ENCODE measurements at regions not wholly inside any gene's neighbourhood (a gene's known extent, or its start where the extent isn't known, plus 50 kb on each side); places are given as distances from the start of the nearest gene placed in this dataset.

DNA sequence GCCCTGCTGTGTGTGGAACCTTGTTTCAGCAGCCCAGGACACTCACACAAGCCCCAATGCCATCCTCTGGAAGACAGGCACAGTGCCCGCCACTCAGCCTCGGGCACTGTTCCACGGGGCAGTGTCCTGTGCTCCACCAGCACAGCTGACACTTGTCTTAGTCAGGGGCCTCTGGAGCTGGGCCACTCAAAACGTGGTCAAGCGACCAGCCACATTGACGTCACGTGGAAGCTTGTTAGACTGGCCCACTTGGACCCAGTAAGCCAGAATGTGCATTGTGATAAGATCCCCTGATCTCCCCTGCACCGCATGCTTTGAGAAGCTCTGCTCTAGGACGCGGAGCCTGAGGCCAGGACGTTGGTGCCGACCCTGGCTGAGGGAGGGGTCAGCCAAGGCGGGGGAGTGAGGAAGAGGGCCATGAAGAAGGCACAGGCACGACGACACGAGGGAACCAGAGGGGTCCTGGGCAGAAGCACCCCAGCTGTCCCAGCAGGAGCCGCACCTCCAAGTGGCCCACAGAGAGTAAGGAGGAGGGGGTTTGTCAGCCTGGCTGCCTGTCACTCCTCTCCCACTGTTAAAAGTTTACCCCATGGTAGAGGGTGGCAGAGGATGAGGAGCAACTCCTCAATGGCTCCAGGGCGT, 64.6 kb downstream of the LINC01488 start:
- H3K9me3 ChIP-seq (ENCODE audit: control insufficient read depth, low read length) = peaks cover 11% of the 10 kb centered on the region
- peaks cover 2% of the 10 kb centered on the region for H3K4me1 ChIP-seq (ENCODE audit: control insufficient read depth, insufficient read depth, low read length, poor library complexity, severe bottlenecking)
- no peaks in the 10 kb centered on the region for H3K36me3 ChIP-seq (ENCODE audit: control insufficient read depth, insufficient read depth, low read length)
- WGBS, 2 experiments (ENCODE audit: insufficient coverage in 2 of 2) = 89 to 94% methylated on average over 13 to 17 of the region's 18 CpGs
- no peak overlapping the region for H3K27ac ChIP-seq (ENCODE audit: low read depth, low read length, severe bottlenecking)
- no peak overlapping the region for H3K4me3 ChIP-seq (ENCODE audit: extremely low read depth, insufficient read depth, low read length, poor library complexity, severe bottlenecking)

- 96 to 99% methylated on average over 9 to 11 of the region's 16 CpGs for WGBS, 2 experiments (ENCODE audit: insufficient coverage in 2 of 2)
- Histone ChIP-seq H3K4me3 (ENCODE audit: extremely low read depth, insufficient read depth, low read length, poor library complexity, severe bottlenecking) (no peak overlapping the region), H3K36me3 (ENCODE audit: control insufficient read depth, insufficient read depth, low read length) (no peaks in the 10 kb centered on the region), H3K27ac (ENCODE audit: low read depth, low read length, severe bottlenecking) (no peak overlapping the region), H3K4me1 (ENCODE audit: control insufficient read depth, insufficient read depth, low read length, poor library complexity, severe bottlenecking) (no peaks in the 10 kb centered on the region), H3K9me3 (ENCODE audit: control insufficient read depth, low read length) (peaks cover 18% of the 10 kb centered on the region)
Observed at GRCh38 chr11:69546735-69547370, 65.4 kb downstream of the LINC01488 start.

DNA sequence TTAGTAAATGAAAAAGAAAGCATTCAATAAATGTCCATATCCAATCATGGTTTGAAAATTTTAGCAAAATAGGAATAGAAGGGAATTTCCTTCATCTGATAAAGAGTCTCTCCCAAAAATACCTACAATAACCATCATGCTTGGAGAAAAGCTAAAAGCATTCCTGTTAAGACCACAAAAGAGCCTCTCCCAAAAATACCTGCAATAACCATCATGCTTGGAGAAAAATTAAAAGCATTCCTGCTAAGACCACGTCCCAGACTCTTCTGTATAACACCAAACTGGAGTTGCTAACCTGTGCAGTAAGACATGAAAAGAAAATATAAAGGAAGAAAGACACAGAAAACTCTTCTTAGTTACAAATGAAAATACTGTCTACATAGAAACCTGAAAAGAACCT, 69.4 kb downstream of the LINC01488 start:
- H3K36me3 ChIP-seq (ENCODE audit: control insufficient read depth, insufficient read depth, low read length) = no peaks in the 10 kb centered on the region
- peaks cover 18% of the 10 kb centered on the region for H3K9me3 ChIP-seq (ENCODE audit: control insufficient read depth, low read length)
- H3K27ac ChIP-seq (ENCODE audit: low read depth, low read length, severe bottlenecking) = no peak overlapping the region
- no CpG with 5 or more reads among the region's 1 CpG for WGBS, 2 experiments (ENCODE audit: insufficient coverage in 2 of 2)
- H3K4me1 ChIP-seq (ENCODE audit: control insufficient read depth, insufficient read depth, low read length, poor library complexity, severe bottlenecking) = peaks cover 6% of the 10 kb centered on the region
- no peak overlapping the region for H3K4me3 ChIP-seq (ENCODE audit: extremely low read depth, insufficient read depth, low read length, poor library complexity, severe bottlenecking)

- H3K36me3 ChIP-seq (ENCODE audit: control insufficient read depth, insufficient read depth, low read length) = no peaks in the 10 kb centered on the region
- 95 to 100% methylated on average over 2 to 3 of the region's 5 CpGs for WGBS, 2 experiments (ENCODE audit: insufficient coverage in 2 of 2)
- no peak overlapping the region for H3K27ac ChIP-seq (ENCODE audit: low read depth, low read length, severe bottlenecking)
- no peak overlapping the region for H3K4me3 ChIP-seq (ENCODE audit: extremely low read depth, insufficient read depth, low read length, poor library complexity, severe bottlenecking)
- peaks cover 18% of the 10 kb centered on the region for H3K9me3 ChIP-seq (ENCODE audit: control insufficient read depth, low read length)
- H3K4me1 ChIP-seq (ENCODE audit: control insufficient read depth, insufficient read depth, low read length, poor library complexity, severe bottlenecking) = peaks cover 6% of the 10 kb centered on the region
Observed at GRCh38 chr11:69551963-69552362, 70.5 kb downstream of the LINC01488 start.

GRCh38 chr11:69552951-69553350, 71.5 kb downstream of the LINC01488 start:
- peaks cover 18% of the 10 kb centered on the region for H3K9me3 ChIP-seq (ENCODE audit: control insufficient read depth, low read length)
- no peaks in the 10 kb centered on the region for H3K36me3 ChIP-seq (ENCODE audit: control insufficient read depth, insufficient read depth, low read length)
- no peak overlapping the region for H3K4me3 ChIP-seq (ENCODE audit: extremely low read depth, insufficient read depth, low read length, poor library complexity, severe bottlenecking)
- no peak overlapping the region for H3K27ac ChIP-seq (ENCODE audit: low read depth, low read length, severe bottlenecking)
- H3K4me1 ChIP-seq (ENCODE audit: control insufficient read depth, insufficient read depth, low read length, poor library complexity, severe bottlenecking) = peaks cover 6% of the 10 kb centered on the region
- WGBS, 2 experiments (ENCODE audit: insufficient coverage in 2 of 2) = 84 to 100% methylated on average over 7 of the region's 7 CpGs

DNA sequence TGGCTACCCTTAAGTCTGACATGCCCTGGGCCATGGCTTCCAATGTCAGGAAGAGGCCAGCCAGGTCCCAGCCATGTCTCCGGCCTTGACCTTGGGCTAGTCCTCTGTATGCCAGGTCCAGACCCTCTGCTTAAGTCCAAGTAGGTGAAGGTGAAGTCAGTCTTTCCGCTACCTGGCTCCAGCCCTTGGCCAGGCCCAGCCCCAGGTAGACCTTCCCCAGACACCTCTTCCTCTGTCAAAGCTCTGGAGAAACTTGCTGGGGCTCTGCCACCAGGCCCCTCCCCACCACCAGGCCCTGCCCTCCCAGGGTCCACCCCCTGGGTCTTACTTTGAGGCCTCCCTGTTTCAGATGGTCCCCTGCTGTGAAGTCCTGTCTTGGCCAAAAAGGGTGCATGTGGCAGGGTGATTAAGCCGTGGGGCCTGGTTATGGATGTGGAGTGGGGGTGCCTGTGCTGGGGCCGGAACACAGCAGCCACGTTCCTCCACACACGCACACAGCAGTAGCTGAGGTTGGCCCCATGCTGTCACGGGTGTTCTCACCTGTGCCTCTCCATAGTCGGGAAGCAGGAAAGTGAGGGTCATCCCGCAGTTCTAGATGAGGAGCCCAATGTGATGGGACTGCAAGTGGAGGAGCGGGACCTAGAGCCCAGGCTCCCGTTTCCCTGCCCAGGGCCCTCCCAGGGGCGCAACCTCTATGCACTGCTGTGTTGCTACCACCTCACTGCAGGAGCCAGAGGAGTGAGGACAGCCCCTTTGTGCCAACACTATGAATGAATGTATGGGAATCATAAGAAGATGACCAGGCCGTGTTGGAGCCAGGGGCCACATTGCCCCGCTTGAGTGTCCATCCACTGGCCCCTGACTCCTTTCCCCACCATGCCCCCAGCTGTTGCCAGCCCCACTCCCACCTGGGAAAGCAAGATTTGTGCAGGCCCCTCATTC, 72.2 kb downstream of the LINC01488 start:
- no peaks in the 10 kb centered on the region for H3K36me3 ChIP-seq (ENCODE audit: control insufficient read depth, insufficient read depth, low read length)
- H3K9me3 ChIP-seq (ENCODE audit: control insufficient read depth, low read length) = peaks cover 18% of the 10 kb centered on the region
- 94 to 97% methylated on average over 9 to 12 of the region's 14 CpGs for WGBS, 2 experiments (ENCODE audit: insufficient coverage in 2 of 2)
- H3K27ac ChIP-seq (ENCODE audit: low read depth, low read length, severe bottlenecking) = no peak overlapping the region
- no peak overlapping the region for H3K4me3 ChIP-seq (ENCODE audit: extremely low read depth, insufficient read depth, low read length, poor library complexity, severe bottlenecking)
- peaks cover 6% of the 10 kb centered on the region for H3K4me1 ChIP-seq (ENCODE audit: control insufficient read depth, insufficient read depth, low read length, poor library complexity, severe bottlenecking)

DNA sequence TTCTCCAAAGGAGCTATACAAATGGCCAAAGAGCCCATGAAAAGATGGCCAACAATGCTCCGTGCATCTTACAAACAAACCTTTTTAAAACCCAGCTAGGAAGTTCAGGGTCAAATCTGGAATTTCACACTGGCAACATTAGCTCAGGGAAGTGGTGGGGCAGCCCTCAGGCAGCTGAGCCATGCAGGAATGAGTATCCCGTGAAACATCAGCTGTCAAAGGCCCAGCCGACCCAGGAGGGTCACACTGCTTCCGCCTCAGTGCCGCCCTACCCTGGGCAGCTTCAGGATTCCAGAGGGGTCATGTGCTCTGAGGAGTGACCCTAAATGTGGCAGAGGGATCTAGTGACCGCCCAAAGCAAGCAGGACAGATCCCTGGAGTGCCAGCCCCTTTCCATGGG, 73.4 kb downstream of the LINC01488 start:
- Histone ChIP-seq H3K4me3 (ENCODE audit: extremely low read depth, insufficient read depth, low read length, poor library complexity, severe bottlenecking) (no peak overlapping the region), H3K27ac (ENCODE audit: low read depth, low read length, severe bottlenecking) (peak overlapping the region; percentile 29), H3K9me3 (ENCODE audit: control insufficient read depth, low read length) (peaks cover 15% of the 10 kb centered on the region), H3K36me3 (ENCODE audit: control insufficient read depth, insufficient read depth, low read length) (no peaks in the 10 kb centered on the region), H3K4me1 (ENCODE audit: control insufficient read depth, insufficient read depth, low read length, poor library complexity, severe bottlenecking) (peaks cover 16% of the 10 kb centered on the region)
- 78 to 84% methylated on average over 5 to 6 of the region's 6 CpGs for WGBS, 2 experiments (ENCODE audit: insufficient coverage in 2 of 2)

DNA sequence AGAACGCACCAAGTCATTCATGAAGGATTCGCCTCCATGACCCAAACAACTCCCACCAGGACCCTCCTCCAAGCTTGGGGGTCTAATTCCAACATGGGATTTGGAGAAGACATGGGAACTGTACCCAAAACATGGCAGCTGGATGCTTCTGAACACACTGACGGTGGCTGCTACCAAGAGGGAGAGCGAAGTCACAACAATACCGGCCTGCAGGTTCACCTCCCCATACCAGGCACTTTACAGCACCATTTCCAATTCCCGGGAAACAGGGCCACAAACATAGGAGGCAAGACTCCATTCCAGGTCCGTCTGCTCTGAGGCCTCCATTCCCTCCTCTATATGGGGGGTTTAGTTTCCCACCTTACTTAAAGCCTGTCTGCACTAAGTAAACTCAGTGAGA, 75.8 kb downstream of the LINC01488 start:
- H3K27ac ChIP-seq (ENCODE audit: low read depth, low read length, severe bottlenecking) = no peak overlapping the region
- no peak overlapping the region for H3K4me3 ChIP-seq (ENCODE audit: extremely low read depth, insufficient read depth, low read length, poor library complexity, severe bottlenecking)
- peaks cover 14% of the 10 kb centered on the region for H3K9me3 ChIP-seq (ENCODE audit: control insufficient read depth, low read length)
- 93 to 100% methylated on average over 1 to 3 of the region's 7 CpGs for WGBS, 2 experiments (ENCODE audit: insufficient coverage in 2 of 2)
- H3K4me1 ChIP-seq (ENCODE audit: control insufficient read depth, insufficient read depth, low read length, poor library complexity, severe bottlenecking) = peaks cover 16% of the 10 kb centered on the region
- H3K36me3 ChIP-seq (ENCODE audit: control insufficient read depth, insufficient read depth, low read length) = no peaks in the 10 kb centered on the region

- no peaks in the 10 kb centered on the region for H3K36me3 ChIP-seq (ENCODE audit: control insufficient read depth, insufficient read depth, low read length)
- H3K9me3 ChIP-seq (ENCODE audit: control insufficient read depth, low read length) = peaks cover 14% of the 10 kb centered on the region
- peaks cover 16% of the 10 kb centered on the region for H3K4me1 ChIP-seq (ENCODE audit: control insufficient read depth, insufficient read depth, low read length, poor library complexity, severe bottlenecking)
- H3K4me3 ChIP-seq (ENCODE audit: extremely low read depth, insufficient read depth, low read length, poor library complexity, severe bottlenecking) = no peak overlapping the region
- H3K27ac ChIP-seq (ENCODE audit: low read depth, low read length, severe bottlenecking) = no peak overlapping the region
- WGBS, 2 experiments (ENCODE audit: insufficient coverage in 2 of 2) = 86 to 91% methylated on average over 7 of the region's 12 CpGs
Observed at GRCh38 chr11:69558519-69558941, 77.1 kb downstream of the LINC01488 start.

DNA sequence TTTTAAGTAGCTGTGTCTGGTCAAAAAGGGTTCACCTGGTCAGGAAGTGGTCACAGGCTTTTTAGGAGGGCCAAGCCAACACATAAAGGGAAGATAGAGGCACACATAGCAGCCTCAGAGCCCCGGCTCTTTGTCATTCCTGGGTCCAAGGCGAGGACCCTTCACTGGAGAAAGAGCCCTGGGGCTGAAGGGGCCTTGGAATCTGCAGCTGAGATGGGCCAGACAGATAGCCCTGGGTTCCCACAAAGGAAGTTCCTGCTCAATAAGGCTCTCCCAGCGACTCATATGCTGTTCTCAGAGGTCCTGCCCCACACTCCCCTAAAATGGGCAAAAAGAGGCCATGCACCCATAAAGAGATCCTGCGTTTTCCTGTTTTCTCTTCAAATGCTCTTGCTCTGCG, 77.7 kb downstream of the LINC01488 start:
- H3K27ac ChIP-seq (ENCODE audit: low read depth, low read length, severe bottlenecking) = no peak overlapping the region
- no peaks in the 10 kb centered on the region for H3K36me3 ChIP-seq (ENCODE audit: control insufficient read depth, insufficient read depth, low read length)
- peaks cover 14% of the 10 kb centered on the region for H3K9me3 ChIP-seq (ENCODE audit: control insufficient read depth, low read length)
- H3K4me3 ChIP-seq (ENCODE audit: extremely low read depth, insufficient read depth, low read length, poor library complexity, severe bottlenecking) = no peak overlapping the region
- 74 to 79% methylated on average over 4 to 5 of the region's 5 CpGs for WGBS, 2 experiments (ENCODE audit: insufficient coverage in 2 of 2)
- peaks cover 17% of the 10 kb centered on the region for H3K4me1 ChIP-seq (ENCODE audit: control insufficient read depth, insufficient read depth, low read length, poor library complexity, severe bottlenecking)
